Retina (tissue), 1 donor: ENCODE measurements at regions not wholly inside any gene's neighbourhood (a gene's known extent, or its start where the extent isn't known, plus 50 kb on each side); places are given as distances from the start of the nearest gene placed in this dataset.

Experiments
- DNase-seq: peaks from one replicate; pipeline ENCODE4 v3.0.0-alpha.2; 2016

DNA sequence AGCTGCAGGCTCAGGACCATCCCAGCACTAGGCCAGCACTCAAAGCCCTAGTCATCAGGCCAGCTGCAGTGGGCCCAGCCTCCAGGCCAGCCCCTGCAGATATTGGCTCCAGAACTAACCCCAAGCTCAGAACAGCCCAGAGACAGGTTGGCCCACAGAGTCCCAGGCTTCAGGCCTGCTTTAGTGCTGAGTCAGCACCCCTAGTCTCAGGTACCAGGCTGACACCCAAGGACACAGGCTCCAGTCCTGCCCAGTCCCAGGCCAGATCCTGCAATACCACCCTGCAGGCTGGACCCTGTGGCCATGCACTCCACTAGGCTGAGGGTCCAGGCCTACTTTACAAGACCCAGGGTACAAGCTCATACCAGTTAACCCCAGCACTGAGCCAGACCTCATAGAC, 234.4 kb upstream of the GPRIN3 start:
- no peak for DNase-seq

DNA sequence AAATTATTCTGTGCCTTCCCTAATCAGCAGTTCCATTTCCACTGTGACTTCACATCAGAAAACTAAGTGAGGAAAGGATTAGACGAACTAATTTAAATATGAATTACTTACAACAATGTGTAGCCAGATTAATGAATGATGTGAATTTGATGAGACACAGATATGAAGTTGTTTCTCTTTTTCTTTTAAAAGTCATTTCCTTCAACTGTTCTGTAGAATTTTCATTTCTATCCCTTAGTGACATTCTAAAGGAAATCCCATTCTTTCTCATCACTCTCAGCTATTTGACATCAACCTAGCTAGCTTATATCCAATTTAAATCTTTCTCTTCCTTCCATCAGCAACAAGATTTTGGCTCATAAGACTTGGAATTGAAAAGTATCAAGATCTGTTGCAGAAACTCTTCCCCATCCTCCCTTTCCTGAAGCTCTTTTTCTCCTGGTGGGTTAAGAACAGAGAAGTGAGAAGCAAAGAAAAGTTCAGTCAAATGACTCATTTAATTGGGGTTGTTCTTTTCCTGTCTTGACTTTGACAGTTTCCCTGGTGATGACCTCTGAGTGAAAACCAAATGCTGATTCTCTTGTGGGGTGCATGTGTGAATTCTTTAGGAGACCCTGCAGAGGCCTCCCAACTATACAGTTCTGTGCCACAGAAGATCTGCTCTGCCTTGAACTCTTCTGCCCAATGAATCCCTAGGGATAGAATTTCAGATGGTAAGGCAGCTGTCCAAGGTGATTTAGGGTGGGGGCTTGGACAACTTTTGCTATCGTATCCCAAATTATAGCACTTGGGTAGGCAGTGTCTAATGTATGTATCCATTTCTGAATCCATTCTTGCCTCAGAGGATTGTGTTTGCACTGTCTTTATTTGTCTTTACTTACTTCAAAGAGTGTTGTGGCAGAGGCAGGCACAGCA, 232.5 kb upstream of the GPRIN3 start:
- DNase-seq = no peak

DNA sequence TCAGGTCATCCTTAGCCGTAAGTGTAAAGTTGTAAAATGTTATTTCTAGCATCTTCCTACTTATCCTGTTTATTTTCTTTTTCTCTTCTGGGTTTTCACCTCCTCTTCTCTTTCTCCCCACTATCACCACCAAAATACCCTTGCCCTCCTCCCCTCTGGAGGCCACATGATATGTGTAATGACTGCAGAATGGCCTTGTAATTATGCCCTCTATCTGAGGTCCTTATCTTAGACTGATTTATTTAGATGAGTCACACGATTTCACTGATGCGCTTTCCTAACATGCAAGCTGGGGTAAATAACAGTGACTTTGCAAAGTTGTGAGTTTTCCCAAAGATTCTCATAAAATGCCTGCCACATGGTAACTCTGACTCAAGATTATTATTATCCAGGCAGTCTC, 231.8 kb upstream of the GPRIN3 start:
- no peak for DNase-seq

DNA sequence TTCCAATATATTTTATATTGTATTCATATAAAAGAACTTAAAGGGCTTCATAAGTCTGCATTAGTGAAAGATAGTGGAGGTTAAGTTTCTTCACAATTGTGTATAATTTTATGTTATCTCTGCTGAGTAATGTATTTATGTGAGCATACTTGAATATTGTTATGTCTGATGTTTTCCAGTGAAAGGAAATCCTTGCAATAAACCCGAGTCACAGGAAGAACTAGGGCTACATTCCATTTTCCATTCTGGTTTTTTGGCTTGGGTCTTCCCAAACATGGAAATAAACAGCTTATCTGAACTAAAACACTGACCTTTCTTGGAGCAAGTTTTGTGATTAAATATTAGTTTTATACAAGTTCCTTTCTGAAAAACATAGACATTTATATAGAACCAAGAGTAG, 231.3 kb upstream of the GPRIN3 start:
- no peak for DNase-seq

DNA sequence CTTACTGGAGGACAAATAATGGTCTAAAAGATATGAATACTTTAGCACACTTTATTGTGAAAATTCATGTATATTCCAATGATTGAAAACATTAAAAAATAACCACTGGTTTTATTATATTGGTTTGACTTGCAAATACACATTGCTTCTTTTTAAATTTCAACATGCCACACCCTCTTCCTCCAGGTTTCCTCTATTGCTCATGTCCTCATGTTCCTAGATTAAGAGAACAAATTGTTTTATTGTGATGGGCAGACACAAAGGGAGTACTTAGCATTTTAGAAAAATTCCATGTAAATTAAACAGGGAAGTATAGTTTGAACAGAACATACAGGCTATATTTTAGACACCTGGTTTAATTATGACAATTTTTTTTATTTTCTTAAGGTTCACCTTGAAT, 230.6 kb upstream of the GPRIN3 start:
- no peak for DNase-seq

DNA sequence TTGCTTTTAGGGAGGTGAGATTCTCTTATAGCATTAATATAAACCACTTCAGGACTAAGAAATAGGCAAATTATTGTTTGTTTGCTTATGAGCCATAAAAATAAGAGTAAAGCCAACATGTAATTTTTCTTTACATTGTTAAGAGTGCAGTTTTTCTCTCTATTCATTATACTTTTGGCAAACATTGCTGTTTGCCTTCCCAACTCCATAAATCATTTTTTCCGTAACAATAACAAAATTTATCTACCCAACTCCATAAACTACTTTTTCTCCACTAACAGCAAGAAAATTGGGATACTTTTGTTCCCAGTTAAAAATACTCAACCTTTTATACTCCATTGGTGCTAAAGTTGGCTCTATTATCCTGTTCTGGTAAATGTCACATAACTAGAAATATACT, 229.7 kb upstream of the GPRIN3 start:
- no peak for DNase-seq

DNA sequence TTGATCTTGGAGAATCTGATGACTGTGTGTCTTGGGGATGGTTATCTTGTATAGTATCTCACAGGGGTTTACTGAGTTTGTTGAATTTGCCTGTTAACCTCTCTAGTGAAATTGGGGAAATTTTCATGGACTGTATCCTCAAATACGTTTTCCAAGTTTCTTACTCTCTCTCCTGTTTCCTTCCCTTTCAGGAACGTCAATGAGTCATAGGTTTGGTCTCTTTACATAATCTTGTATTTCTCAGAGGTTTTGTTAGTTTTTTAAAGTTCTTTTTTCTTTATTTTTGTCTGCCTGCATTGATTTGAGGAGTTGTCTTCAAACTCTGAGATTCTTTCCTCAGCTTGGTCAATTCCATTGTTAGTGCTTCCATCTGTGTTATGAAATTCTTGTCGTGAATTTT, 227.7 kb upstream of the GPRIN3 start:
- no peak for DNase-seq

DNA sequence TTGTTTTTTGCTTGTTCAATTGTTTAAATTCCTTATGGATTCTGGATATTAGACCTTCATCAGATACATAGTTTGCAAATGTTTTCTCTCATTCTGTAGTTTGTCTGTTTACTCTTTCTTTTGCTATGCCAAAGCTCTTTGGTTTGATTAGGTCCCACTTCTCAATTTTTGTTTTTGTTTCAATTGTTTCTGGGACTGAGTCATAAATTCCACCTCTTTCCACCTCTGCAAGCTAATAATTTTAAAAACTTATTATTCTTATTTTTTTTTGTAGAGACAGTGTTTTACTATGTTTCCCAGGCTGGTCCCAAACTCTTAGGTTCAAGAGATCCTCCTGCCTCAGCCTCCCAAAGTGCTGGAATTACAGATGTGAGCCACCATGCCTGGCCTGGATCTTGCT, 226.8 kb upstream of the GPRIN3 start:
- DNase-seq = no peak

DNA sequence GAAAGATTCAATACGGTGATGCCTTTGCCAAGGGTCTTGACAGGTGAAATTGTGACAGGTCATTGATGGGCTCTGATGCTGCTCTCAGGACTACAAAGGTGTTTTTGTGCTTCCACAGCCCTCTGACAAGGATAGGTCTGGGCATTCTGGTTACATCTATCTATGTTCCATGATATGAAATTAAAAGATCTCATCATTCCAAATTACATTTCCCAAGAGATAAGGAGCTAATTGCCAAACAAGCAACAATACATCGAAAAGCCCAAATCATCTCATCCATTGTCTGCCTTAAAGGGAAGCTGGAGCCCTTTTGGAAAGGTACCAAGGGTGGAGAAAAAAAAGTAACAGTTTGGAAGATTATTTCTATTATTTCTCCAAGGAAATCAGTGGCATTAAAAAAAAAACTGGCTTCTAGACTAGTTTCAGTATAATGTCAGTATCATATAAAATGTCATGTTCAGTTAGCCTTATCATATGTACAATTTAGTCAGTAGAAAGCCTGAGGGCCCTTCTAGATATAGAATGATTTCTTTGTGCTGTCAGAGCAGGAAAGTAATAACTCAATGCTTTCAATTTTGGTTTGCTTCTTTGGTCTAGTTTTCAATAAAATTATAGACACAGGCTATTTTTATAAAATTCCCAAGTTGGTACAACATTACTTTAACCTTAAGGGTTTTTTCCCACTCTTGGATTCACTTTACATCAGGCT, 224.5 kb upstream of the GPRIN3 start:
- DNase-seq = no peak

DNA sequence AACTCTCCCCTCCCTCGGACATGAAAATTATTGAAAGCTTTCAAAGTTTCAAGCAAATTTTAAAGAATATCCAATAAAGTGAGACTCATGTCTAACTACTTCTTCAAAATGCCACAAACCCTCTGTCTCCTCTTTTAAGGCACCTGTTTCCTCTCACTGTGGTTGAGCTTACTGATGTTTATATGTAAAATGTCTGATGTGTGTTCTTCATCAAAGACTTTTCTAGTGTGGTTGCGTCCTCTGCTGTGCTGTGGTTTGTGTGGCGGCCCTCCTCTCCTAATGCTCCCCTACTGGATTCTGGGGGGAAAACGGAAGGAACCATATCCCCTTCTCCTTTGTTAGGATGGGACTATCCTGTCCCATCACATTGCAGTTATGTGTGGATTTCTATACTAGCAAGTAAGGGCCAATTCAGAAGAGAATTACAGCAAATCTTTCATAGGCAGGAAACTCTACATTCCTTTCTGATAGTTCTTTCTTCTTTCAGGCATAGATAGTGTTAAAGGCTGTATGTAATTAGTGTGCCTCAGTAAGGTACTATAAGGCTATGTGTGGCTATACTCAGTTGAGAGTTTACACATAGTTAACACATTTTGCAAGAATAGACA, 221.0 kb upstream of the GPRIN3 start:
- no peak for DNase-seq

DNA sequence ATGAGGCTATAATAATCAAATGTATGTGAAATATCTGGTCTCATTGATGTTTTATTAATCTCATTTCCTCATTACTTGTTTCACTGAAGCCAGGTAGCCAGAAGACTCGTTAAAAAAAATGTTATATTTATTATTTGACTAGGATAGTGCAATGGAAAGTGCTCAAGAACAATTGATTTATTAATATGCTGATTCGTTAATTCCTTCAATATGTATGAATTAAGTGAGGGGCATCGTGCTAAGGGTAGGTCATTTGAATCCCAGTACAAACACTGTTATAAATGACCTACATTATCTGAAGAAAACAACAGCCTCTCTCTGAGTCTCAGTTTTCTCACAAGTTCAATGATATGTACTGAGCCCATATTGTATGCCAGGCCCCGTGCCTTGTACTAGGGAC, 214.2 kb upstream of the GPRIN3 start:
- DNase-seq = no peak

DNA sequence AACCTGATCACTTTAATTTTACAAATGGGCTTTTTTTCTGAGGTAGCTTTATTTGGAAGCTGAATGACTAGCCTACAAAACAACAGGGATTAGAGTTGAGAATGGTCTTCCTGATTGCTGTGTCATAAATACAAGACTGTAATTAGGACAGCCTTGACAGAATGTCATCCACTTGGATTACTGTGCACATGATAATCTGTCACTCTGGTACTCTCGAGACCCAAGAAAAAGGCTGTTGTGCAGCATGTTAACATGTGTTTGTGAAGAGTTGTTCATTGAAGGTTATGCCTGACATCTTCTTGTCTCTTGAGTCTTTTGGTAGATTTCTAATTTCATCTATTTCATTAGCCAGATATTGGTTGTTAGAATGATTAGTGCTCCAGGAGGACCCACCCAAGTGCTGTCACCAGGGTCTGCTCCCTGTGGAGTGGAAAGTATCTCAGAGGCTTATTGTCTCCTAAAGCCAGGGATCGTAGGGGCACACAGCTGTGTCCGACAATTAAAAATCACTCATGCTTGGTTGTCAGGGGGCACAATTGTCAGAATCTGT, 212.2 kb upstream of the GPRIN3 start:
- DNase-seq = peak; percentile 70

DNA sequence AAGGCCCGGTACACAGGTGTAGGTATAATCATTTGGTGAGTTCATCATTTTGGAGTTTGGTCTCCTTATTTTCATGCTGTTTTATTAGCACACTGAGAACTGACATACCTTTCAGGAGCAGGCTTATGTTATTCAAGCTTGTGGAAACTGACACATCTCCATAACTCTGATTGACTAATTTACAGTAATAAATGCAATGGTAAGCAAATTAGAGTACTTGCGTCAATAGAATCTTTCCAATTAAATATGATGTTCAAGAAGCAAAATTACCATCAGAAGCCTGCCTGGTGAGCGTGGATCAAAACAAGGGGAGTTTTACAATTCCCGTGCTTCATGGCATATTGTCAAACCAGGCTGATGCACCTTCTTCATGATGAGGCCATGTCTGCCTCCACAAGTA, 210.7 kb upstream of the GPRIN3 start:
- no peak for DNase-seq

DNA sequence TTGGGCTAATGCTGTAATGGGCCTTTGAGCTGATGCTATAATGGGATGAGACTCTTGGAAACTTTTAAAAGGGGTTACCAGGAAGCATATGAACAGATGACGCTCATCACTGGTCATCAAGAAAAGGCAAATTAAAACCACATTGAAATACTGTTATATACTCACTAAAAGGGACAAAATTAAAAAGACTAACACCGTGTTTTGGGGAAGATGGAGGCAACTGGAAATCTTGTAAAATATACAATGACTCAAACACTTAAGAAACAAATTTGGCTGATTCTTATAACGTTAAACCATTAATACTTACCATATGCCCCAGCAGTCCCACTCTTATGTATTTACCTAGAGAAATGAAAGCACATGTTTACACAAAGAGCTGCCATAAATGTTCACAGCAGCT, 207.2 kb upstream of the GPRIN3 start:
- no peak for DNase-seq

DNA sequence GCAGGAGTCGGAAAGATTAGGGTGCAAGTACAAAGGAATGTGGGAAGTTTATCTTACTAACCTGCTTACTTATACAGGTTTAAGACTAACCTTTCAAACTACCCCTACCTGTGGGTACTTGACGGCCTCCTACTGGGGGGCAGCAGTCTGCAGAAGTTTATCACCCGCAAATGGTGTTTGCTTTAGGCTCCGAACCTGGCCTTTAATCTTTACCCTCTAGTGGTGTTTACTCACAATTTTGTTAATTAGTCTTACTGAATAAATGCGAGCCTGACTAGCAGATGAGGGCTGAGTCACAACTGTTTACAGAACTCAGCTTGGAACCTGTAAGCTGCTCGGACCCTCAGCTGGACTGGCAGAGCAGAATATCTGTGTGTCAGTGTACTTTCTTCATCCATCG, 204.2 kb upstream of the GPRIN3 start:
- DNase-seq = no peak

DNA sequence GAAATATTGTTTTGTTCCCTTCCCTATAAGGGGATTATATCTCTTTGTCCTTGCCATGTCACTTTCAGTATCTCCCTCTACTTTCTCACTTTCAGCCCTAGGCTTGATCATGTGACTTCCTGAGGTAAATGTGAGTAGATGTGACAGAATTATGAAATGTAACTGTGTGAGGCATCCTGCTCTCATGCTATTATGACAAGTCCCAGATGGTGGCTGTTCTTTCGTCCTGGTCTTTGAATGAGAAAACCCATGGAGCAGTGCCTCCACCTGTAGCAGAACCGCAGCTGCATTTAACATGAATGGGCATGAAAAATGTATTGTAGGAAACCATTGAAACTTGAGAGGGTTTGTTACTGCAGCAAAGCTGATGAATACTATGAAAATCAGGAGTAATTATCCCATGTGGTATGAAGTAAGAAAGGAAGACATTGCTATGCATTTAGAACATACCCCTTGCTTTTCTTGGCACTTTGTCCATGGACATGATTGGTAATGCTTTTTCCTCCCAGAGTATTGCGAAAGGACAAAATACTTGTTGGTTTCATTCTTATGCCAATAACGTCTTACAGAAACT, 202.2 kb upstream of the GPRIN3 start:
- DNase-seq = no peak

DNA sequence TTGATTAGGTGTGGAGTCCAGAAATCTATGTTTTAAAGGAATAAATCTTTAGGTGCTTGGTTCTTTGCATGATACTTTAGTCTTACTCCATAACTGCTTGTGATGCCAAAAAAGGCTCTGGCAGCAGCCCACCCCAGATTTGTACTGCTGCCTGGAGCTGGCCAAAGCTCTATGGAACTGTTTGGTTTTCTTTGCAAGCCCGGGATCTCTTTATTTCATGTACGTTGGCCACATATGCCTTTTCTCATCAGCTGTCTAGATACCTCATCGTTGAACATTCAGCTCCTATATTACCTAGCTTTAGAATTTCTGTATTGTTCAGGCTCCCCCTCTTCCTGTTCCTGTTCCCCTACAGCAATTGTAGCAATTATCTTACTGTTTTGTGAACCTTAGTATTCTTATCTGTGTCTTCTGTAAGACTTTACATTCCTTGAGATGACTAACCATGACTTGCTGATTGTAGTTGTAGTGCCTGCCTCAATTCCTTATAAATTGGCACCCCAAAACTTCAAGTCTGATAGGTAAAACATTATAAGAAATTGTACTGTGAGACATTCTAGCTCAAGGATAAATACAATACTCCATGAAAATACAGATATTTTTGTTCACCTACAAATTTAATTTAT, 199.4 kb upstream of the GPRIN3 start:
- no peak for DNase-seq

DNA sequence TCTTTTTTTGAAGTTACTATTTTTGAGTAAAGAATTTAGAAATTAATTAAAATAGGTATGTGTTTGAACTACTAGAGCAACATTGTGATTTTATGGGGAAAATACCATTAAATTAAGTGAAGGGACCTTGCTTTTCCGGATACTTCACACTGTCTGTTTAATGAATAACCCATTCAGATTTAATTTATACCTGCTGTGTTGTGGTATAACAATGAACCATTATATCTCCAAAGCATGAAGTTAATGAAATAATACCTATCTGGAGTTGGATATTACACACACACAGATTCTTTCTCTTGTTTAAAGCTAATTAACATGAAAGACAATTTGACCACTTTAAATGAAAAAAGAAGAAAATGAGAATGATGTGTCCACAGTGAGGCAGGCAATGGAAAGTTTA, 195.0 kb upstream of the GPRIN3 start:
- DNase-seq = no peak

DNA sequence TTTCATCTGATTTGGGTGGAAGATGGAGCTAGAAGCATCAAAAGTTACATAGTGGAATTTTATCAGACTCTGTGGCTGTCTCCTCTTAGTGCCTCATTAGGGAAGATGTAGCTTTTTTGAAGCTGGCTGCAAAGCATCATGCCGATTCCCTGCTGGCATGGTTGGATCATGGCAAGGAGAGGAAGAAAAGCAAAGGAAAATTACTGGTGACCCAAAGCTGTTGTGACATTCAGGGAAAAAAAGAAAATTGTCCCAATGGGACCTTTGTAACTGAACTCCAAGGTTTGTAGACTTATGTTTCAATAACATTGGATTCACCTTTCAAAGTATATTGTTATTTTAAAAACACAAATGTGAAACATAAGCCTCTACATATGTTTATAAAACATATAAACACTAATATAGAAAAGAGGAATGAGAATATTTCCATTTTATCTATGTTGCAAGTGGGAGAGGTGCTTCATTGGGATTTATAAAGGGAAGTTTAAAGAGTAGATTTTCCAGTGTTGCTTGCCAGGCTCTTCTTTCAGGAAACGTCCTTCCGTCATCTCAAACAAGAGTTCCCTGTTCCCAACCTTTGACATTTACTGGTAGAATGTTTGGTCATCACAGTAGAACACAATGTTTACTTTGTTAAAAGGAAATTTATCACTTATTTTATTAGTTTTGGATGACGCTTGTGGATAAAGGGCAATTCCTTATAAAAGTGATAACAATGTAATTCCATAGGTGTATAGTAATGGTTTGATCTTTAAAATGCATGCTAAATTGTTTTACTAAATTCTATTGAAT, 190.1 kb upstream of the GPRIN3 start:
- DNase-seq = no peak

DNA sequence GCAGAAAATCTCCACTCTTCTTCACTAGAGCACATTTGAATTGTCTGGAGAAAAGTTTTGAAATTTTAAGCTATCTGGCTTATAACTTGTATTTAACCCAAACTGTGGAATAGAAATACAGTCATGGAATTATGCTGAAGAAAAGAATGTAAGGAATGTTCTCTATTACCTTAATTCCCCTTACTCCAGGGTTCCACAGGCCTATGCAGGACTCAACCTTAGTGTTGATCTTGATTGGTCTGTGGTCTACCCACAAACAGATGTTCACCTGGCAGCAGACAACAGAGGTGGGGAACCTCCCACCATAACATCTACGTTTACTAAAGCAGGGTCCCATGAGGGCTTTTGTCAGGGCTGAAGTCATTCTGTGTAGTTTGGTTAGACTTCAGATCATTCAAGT, 189.3 kb upstream of the GPRIN3 start:
- DNase-seq = no peak

DNA sequence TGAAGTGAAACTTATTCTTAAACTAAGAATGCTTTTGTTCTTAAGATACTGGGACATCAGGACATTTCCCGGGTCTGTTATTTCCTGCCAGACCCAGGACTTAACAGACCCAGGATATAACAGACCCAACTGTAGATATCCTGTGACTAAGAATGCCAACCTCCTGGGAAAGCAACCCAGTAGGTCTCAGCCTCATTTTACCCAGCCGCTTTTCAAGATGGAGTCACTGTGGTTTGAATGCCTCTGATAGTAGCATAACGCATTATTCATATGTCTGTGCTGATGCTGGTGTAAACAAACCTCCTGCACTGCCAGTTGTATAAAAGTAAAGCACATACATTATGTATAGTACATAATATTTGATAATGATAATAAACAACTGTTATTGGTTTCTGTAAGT, 185.8 kb upstream of the GPRIN3 start:
- DNase-seq = no peak

DNA sequence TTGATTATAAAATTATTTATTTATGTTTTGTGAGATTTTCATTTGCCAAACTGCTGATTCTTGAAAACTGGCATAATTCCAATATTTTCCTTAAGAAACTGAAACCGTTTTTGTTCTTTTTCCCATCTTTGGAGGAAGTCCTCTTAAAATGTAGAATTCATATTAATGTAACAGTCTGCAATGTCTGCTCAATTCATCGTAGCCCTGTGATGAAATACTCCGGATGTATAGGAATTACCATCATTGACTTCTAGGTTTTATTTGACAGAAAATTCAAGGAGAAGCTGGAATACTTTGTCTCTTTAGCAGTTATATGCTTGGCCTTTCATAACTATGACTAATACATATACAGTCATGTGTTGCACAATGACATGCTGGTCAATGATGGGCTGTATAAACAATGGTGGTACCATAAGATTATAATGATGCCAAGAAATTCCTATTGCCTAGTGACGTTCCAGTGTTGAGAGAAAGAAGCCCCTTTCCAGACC, 185.0 kb upstream of the GPRIN3 start:
- DNase-seq = no peak
